ENCODE measurements at regions not wholly inside any gene's neighbourhood (a gene's known extent, or its start where the extent isn't known, plus 50 kb on each side); places are given as distances from the start of the nearest gene placed in this dataset.
A peak's percentile ranks its signal among the peaks of the same experiment; 100 is the strongest.

DNA sequence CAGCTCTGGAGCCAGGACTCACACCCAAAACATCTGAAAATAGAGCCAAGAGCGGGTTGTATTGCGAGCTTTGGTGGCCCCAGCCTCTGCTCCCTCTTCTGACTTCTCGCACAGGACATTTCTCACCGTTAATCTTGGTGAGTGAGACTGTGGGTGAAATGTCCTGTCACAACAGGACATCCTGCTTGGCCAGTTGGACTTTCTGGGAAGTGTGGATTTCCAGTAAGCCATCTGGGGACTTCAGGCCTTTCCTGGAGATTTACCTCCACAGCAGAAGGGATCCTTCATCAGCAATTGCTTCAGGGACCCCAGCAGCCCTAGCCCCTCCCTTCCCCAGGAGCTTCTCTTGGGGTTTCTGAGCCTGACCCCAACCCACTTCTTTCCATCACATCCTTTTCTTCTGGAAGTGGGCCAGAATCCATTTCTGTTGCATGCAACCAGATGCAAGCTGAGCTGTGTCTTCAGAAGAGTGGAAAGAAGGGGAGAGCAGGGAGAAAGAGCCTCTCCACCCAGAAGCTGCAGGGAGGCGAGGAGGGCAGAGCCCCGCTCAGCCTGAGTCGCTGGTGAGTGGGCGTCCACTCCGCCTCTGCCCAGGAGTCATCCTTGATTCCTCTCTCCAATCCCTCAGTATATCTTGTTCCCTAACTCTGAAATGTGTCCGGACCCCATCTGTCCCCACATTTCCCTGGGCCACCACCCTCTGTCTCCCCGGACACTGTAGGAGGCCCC lies 50.3 kb upstream of the GADD45G start:
- TF ChIP-seq, protein P1, sequence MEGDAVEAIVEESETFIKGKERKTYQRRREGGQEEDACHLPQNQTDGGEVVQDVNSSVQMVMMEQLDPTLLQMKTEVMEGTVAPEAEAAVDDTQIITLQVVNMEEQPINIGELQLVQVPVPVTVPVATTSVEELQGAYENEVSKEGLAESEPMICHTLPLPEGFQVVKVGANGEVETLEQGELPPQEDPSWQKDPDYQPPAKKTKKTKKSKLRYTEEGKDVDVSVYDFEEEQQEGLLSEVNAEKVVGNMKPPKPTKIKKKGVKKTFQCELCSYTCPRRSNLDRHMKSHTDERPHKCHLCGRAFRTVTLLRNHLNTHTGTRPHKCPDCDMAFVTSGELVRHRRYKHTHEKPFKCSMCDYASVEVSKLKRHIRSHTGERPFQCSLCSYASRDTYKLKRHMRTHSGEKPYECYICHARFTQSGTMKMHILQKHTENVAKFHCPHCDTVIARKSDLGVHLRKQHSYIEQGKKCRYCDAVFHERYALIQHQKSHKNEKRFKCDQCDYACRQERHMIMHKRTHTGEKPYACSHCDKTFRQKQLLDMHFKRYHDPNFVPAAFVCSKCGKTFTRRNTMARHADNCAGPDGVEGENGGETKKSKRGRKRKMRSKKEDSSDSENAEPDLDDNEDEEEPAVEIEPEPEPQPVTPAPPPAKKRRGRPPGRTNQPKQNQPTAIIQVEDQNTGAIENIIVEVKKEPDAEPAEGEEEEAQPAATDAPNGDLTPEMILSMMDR (IDR thresholded peaks at IDR 0.05; ENCODE audit: insufficient read depth, low read length) = no peak
- no peak for DNase-seq (ENCODE audit: low read depth)
- H3K4me3 ChIP-seq (ENCODE audit: low read depth, low read length) = no peak overlapping the region

DNA sequence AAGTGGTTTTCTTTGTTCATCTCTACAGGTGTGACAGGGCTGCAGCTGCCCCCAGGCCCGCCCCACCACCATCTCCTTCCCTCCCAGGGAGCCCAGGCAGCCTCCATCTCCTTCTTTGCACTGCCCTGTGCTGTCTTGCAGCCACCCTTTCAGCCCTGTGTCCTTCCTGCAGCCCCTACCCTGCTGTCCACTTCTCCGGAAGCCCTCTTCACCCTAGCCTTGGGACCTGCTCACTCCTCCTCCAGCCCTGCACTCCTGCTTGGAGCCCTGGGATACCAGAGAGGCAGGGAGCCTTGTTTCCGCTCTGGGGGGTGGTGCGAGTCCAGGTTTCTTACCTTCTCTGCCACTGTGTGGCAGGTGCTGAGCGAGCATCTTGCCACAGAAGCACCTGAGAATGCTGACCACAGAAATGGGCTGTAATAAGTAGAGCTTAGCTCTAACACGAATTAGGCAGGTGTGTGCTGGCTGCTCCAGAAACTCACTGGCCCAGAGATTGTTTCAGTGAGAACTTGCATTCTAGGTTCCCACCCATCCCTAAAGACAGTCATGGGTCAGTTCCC lies 51.3 kb upstream of the GADD45G start:
- no peak for DNase-seq (ENCODE audit: low read depth)
- TF ChIP-seq, protein P1 (IDR thresholded peaks at IDR 0.05; ENCODE audit: insufficient read depth, low read length) = no peak
- H3K4me3 ChIP-seq (ENCODE audit: low read depth, low read length) = no peak overlapping the region

DNA sequence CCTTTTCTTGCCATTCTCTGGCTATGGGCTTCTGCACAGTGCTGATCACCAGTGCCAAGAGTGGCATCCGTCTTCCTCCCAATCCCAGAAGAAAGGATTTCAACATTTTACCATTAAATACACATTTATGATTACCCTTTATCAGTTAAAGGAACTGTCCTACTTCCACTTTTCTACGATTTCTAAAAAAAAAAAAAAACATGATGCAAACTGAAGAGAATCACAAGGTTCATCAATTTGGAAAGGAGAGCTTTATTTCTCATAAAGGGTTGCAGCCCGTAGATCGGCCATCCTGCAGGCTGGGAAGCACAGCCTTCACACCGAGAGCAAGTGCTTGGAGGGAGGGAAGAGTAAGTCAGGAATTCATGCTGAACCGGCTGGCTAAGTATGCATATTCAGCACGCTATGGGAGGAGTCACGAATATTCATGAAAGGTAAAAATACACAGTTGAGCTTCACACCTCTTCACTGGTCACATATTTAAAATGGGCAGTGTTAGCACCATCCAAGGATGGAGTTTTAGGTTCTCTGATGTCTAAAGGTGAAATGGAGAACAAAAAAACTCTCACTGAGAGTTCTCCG lies 52.5 kb upstream of the SEMA4D start:
- no peak for DNase-seq (ENCODE audit: low read depth)
- no peak overlapping the region for H3K4me3 ChIP-seq (ENCODE audit: low read depth, low read length)
- TF ChIP-seq, protein P1 (IDR thresholded peaks at IDR 0.05; ENCODE audit: insufficient read depth, low read length) = no peak

DNA sequence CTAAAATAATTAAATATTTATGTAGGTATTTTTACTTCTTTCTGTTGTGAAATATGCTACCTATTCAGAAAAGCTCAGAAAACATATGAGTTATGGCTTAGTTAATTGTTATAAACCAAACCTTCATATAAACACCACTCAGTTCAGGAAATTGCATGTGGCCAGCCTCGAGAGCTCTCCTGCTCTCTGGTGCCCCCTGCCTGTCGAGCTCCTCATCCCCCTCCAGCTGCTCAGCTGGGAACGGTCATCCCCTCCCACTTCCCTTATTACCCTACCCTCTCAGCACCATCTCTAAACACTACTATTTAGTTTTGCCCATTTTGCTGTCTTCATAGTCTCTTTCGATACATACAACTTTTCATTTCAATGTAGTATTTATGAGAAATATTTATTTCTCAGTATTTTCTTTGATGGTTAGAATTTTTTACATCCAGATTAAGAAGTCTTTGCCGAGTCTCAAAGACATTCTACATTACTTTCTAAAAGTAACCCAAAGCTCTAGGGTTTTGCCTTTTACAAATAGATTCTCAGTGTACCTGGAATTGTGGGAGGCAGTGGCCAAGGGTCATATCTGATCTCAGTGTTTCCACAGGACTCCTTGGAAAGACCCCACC lies 51.2 kb upstream of the SEMA4D start:
- H3K4me3 ChIP-seq (ENCODE audit: low read depth, low read length) = no peak overlapping the region
- TF ChIP-seq, protein P1 (IDR thresholded peaks at IDR 0.05; ENCODE audit: insufficient read depth, low read length) = peak; percentile 87
- peak; percentile 49 for DNase-seq (ENCODE audit: low read depth)

DNA sequence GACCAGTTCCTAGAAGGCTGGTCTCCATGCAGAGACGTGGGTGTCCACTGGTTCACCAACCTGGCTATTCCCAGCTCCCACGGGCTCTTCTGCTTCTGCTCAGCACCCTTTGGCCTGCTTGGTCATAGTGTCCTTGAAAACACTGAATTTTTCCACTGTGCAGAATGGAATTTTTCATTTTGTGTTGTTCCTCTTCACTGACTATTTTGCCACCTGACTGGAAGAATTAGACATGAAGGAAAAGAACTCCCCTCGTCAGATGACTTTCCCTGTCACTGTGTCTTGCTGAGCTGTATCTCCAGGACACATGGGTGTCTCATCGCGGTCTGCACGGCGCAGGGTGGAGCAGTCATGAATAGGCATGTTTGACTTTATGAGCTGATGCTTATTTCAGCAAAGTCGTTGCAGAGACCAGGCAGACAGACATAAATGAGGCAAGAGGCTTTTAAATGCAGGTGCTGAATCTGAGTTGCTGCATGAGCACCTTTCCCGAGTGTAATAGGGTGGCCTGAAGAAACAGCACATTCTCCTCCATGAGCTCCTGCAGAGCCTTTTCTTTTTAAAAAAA lies 50.2 kb upstream of the SEMA4D start:
- no peak for DNase-seq (ENCODE audit: low read depth)

More for the DNA sequence above, 50.2 kb upstream of the SEMA4D start:
- TF ChIP-seq, protein P1 (IDR thresholded peaks at IDR 0.05; ENCODE audit: insufficient read depth, low read length) = no peak
- H3K4me3 ChIP-seq (ENCODE audit: low read depth, low read length) = no peak overlapping the region
